HCT116 (cell line): ENCODE measurements at regions not wholly inside any gene's neighbourhood (a gene's known extent, or its start where the extent isn't known, plus 50 kb on each side); places are given as distances from the start of the nearest gene placed in this dataset.

ENCODE experiments used
- ATAC-seq: fragments of 200-7000 bp; cut with Tn5 transposase; 2 replicates; pipeline ENCODE4 v1.9.1; 2020; ENCODE audit warnings: mild to moderate bottlenecking, moderate library complexity
- BruUV-seq: library from RNA; stranded (reverse); fragments of 400-500 nt; replicated peaks from 2 replicates; lab custom pipeline; 2021; lab: Mats Ljungman, UMichigan
- CTCF ChIA-PET: fragments of 300-600 bp; sonication (Branson Sonifier 250); formaldehyde crosslinking; loops from one replicate; lab custom pipeline; 2021; ENCODE audit warnings: antibody characterized with exemption; lab: Charles Lee
- POLR2A ChIA-PET: fragments of 300-600, 350-600 bp; sonication (Branson Sonifier 250); formaldehyde crosslinking; loops from one replicate; lab custom pipeline; 2021; ENCODE audit warnings: antibody characterized with exemption; lab: Charles Lee
- RAD21 ChIA-PET, 2 experiments: fragments of 300-600 bp; sonication (Branson Sonifier 250); formaldehyde crosslinking; loops; one replicate each; lab custom pipeline; 2023; ENCODE audit warnings: low total read pairs in 2 of 2; ENCODE audit not compliant: uncharacterized antibody in 2 of 2, unreplicated experiment in 2 of 2, low non-redundant PET in 1 of 2; lab: Charles Lee
- DNase-seq: peaks from one replicate; pipeline ENCODE4 v3.0.0-alpha.2; 2010; ENCODE audit warnings: low read depth, low spot score
- H2AFZ ChIP-seq: fragments of 200-600 bp; shearing (Covaris generic), sonication (generic); 2 replicates; pipeline ENCODE4 v1.6.1; 2017; ENCODE audit warnings: low read depth, mixed run types, mixed read lengths, antibody characterized with exemption, low read length; ENCODE audit not compliant: poor library complexity, severe bottlenecking
- H3K27ac ChIP-seq: 2 replicates; pipeline ENCODE4 v1.5.1; 2012; ENCODE audit warnings: low read depth, low read length
- H3K27me3 ChIP-seq: fragments of 200-600 bp; sonication (generic); 2 replicates; pipeline ENCODE4 v1.6.1; 2016; ENCODE audit warnings: mixed run types, low read length, mixed read lengths; ENCODE audit not compliant: insufficient read depth
- H3K36me3 ChIP-seq, 2 experiments: fragments of 200-500 bp in 1 of 2; fragments of 200-600 bp in 1 of 2; sonication (Bioruptor generic) in 1 of 2; sonication (generic) in 1 of 2; 2 replicates each; pipeline versions ENCODE4 v1.5.1 to v1.6.1; 2014 to 2016; ENCODE audit warnings: low read length in 2 of 2, inconsistent platforms in 1 of 2, mixed read lengths in 1 of 2, mixed run types in 1 of 2; ENCODE audit not compliant: insufficient read depth in 2 of 2, control insufficient read depth in 1 of 2
- H3K4me1 ChIP-seq, 2 experiments: fragments of 200-600 bp in 1 of 2; sonication (generic) in 1 of 2; 2 replicates each; pipeline versions ENCODE4 v1.5.1 to v1.6.1; 2012 to 2017; ENCODE audit warnings: low read length in 2 of 2, inconsistent platforms in 1 of 2, mild to moderate bottlenecking in 1 of 2, mixed read lengths in 1 of 2, mixed run types in 1 of 2, moderate library complexity in 1 of 2; ENCODE audit not compliant: insufficient read depth in 2 of 2, control insufficient read depth in 1 of 2
- H3K4me2 ChIP-seq: fragments of 200-600 bp; sonication (generic); 2 replicates; pipeline ENCODE4 v1.6.1; 2017; ENCODE audit warnings: mixed run types, low read length, mixed read lengths
- H3K4me3 ChIP-seq, 2 experiments: fragments of 200-600 bp in 1 of 2; sonication (generic) in 1 of 2; replicated peaks in 1 of 2; 2 replicates each; pipeline ENCODE4 v1.5.1; 2011 to 2016; ENCODE audit warnings: low read length in 2 of 2, control low read depth in 1 of 2, low read depth in 1 of 2, mild to moderate bottlenecking in 1 of 2, mixed read lengths in 1 of 2, mixed run types in 1 of 2
- H3K79me2 ChIP-seq: fragments of 200-600 bp; sonication (generic); 2 replicates; pipeline ENCODE4 v1.6.1; 2017; ENCODE audit warnings: mild to moderate bottlenecking, mixed run types, low read length, moderate library complexity, mixed read lengths; ENCODE audit not compliant: insufficient read depth
- H3K9ac ChIP-seq: fragments of 200-600 bp; sonication (generic); 2 replicates; pipeline ENCODE4 v1.6.1; 2016; ENCODE audit warnings: low read length, mixed read lengths
- H3K9me2 ChIP-seq: fragments of 200-600 bp; sonication (generic), shearing (Covaris generic); 2 replicates; pipeline ENCODE4 v1.6.1; 2017; ENCODE audit warnings: mixed run types, mild to moderate bottlenecking, moderate library complexity; ENCODE audit not compliant: insufficient read depth
- H3K9me3 ChIP-seq, 2 experiments: fragments of 200-500 bp in 1 of 2; fragments of 200-600 bp in 1 of 2; sonication (Bioruptor generic) in 1 of 2; sonication (generic) in 1 of 2; 2 replicates each; pipeline ENCODE4 v1.6.1; 2014 to 2017; ENCODE audit warnings: low read length in 2 of 2, mixed read lengths in 2 of 2, inconsistent platforms in 1 of 2, low read depth in 1 of 2, mild to moderate bottlenecking in 1 of 2, mixed run types in 1 of 2, moderate library complexity in 1 of 2; ENCODE audit not compliant: control insufficient read depth in 1 of 2, insufficient read depth in 1 of 2
- H4K20me1 ChIP-seq: fragments of 200-600 bp; sonication (generic), shearing (Covaris generic); 2 replicates; pipeline ENCODE4 v1.6.1; 2017; ENCODE audit warnings: mixed run types, mild to moderate bottlenecking, moderate library complexity; ENCODE audit not compliant: insufficient read depth
- CBX3 ChIP-seq: IDR thresholded peaks from 2 replicates; pipeline ENCODE4 v1.6.1; 2012; ENCODE audit warnings: low read depth
- CEBPB ChIP-seq: IDR thresholded peaks from 2 replicates; pipeline ENCODE4 v1.6.1; 2012; ENCODE audit warnings: low read depth
- EGR1 ChIP-seq: IDR thresholded peaks from 2 replicates; pipeline ENCODE4 v1.6.1; 2012; ENCODE audit warnings: low read depth
- POLR2AphosphoS5 ChIP-seq: IDR thresholded peaks from 2 replicates; pipeline ENCODE4 v1.6.1; 2011; ENCODE audit warnings: mild to moderate bottlenecking, low read depth, low read length, moderate library complexity
- RAD21 ChIP-seq: IDR thresholded peaks from 2 replicates; pipeline ENCODE4 v1.6.1; 2012; ENCODE audit warnings: low read depth, mild to moderate bottlenecking
- SP1 ChIP-seq: IDR thresholded peaks from 2 replicates; pipeline ENCODE4 v1.6.1; 2012; ENCODE audit warnings: low read depth
- SRF ChIP-seq: IDR thresholded peaks from 2 replicates; pipeline ENCODE4 v1.6.1; 2012; ENCODE audit warnings: low read depth
- YY1 ChIP-seq: IDR thresholded peaks from 2 replicates; pipeline ENCODE4 v1.6.1; 2011; ENCODE audit warnings: low read length, low read depth, moderate library complexity, mild to moderate bottlenecking; ENCODE audit not compliant: insufficient replicate concordance; ENCODE audit errors: extremely low read depth
- ZBTB33 ChIP-seq: IDR thresholded peaks from 2 replicates; pipeline ENCODE4 v1.6.1; 2011; ENCODE audit warnings: mild to moderate bottlenecking, low read length, moderate library complexity; ENCODE audit not compliant: insufficient replicate concordance; ENCODE audit errors: extremely low read depth
- ZNF274 ChIP-seq: fragments of 200-500 bp; sonication (Bioruptor generic); IDR thresholded peaks from 2 replicates; pipeline ENCODE4 v1.6.1; 2014; ENCODE audit warnings: mild to moderate bottlenecking, low read depth, low read length, inconsistent platforms
- intact Hi-C: fragments of 100-400 bp; cut with micrococcal nuclease; formaldehyde crosslinking; loops from 2 replicates; pipeline ENCODE4 v1.10.0; 2022
- TF ChIP-seq, protein P1 (sequence below): IDR thresholded peaks from 2 replicates; pipeline ENCODE4 v1.6.1; 2012

- Histone ChIP-seq H3K9me3 (no peaks in the 10 kb centered on the region), H3K4me1 (no peaks in the 10 kb centered on the region), H3K4me2 (no peak overlapping the region), H3K27ac (no peak overlapping the region), H3K79me2 (no peaks in the 10 kb centered on the region), H3K27me3 (no peaks in the 10 kb centered on the region), H2AFZ (no peak overlapping the region), H3K36me3 (no peaks in the 10 kb centered on the region), H4K20me1 (no peaks in the 10 kb centered on the region), H3K9me2 (no peaks in the 10 kb centered on the region), H3K9ac (no peak overlapping the region), H3K4me3 (no peak overlapping the region)
- ChIA-PET CTCF (no interaction called here), RAD21 (no interaction called here), POLR2A (no interaction called here)
- ATAC-seq (no peak), DNase-seq (no peak)
- BruUV-seq, result no TSS peak
- intact Hi-C loops, result no loop called here
- TF ChIP-seq CEBPB (no peak), SP1 (no peak), YY1 (no peak), RAD21 (no peak), CBX3 (no peak), ZNF274 (no peak), SRF (no peak), EGR1 (no peak), ZBTB33 (no peak), POLR2AphosphoS5 (no peak)
- TF ChIP-seq, protein P1, sequence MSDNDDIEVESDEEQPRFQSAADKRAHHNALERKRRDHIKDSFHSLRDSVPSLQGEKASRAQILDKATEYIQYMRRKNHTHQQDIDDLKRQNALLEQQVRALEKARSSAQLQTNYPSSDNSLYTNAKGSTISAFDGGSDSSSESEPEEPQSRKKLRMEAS, result no peak
Measured at GRCh38 chr1:192512426-192513162, 63.0 kb upstream of the RGS1 start.
